GM12878 (cell line): ENCODE measurements at regions not wholly inside any gene's neighbourhood (a gene's known extent, or its start where the extent isn't known, plus 50 kb on each side); places are given as distances from the start of the nearest gene placed in this dataset.

Source experiments
- ATAC-seq: fragments of 200-7000 bp; cut with Tn5 transposase; 3 replicates; pipeline ENCODE4 v1.9.1; 2020; ENCODE audit warnings: mild to moderate bottlenecking, moderate library complexity
- BruUV-seq: library from RNA; stranded (reverse); fragments of 400-500 nt; replicated peaks from 2 replicates; lab custom pipeline; 2021; lab: Mats Ljungman, UMichigan
- CTCF ChIA-PET: fragments of 300-600 bp; sonication (Branson Sonifier 250); formaldehyde crosslinking; extraction: SDS; loops from one replicate; lab custom pipeline; 2021; ENCODE audit warnings: inconsistent platforms; lab: Yijun Ruan, JAX
- POLR2A ChIA-PET: fragments of 350-600 bp; formaldehyde crosslinking; extraction: SDS; loops from one replicate; lab custom pipeline; 2021; ENCODE audit warnings: inconsistent platforms; lab: Charles Lee
- RAD21 ChIA-PET: fragments of 300-600 bp; sonication (Branson Sonifier 250); formaldehyde crosslinking; loops from one replicate; lab custom pipeline; 2023; ENCODE audit warnings: antibody characterized with exemption; ENCODE audit not compliant: unreplicated experiment; lab: Charles Lee
- SMC1A ChIA-PET: fragments of 300-600 bp; sonication (Branson Sonifier 250); formaldehyde crosslinking; loops from one replicate; lab custom pipeline; 2023; ENCODE audit not compliant: unreplicated experiment, uncharacterized antibody; lab: Charles Lee
- DNase-seq: peaks from one replicate; pipeline ENCODE4 v3.0.0-alpha.2; 2011; ENCODE audit warnings: low read depth, low spot score
- FAIRE-seq: peaks from 3 replicates; lab custom pipeline; 2011; peaks lifted over from hg19 to GRCh38; lab: Jason Lieb, UNC
- H2AFZ ChIP-seq: 2 replicates; pipeline ENCODE4 v1.6.0; 2011; ENCODE audit warnings: low read depth, low read length, control low read depth; ENCODE audit not compliant: control insufficient read depth
- H3K27ac ChIP-seq: 2 replicates; pipeline ENCODE4 v1.5.1; 2011; ENCODE audit warnings: control low read depth; ENCODE audit not compliant: control insufficient read depth, insufficient read depth
- H3K27me3 ChIP-seq, 2 experiments: replicated peaks in 1 of 2; 2 replicates each; pipeline versions ENCODE4 v1.6.0 to v1.6.1; 2011; ENCODE audit warnings: low read length in 1 of 2; ENCODE audit not compliant: control insufficient read depth in 2 of 2, insufficient read depth in 2 of 2
- H3K36me3 ChIP-seq, 2 experiments: 2 replicates each; pipeline ENCODE4 v1.5.1; 2011; ENCODE audit warnings: low read length in 1 of 2; ENCODE audit not compliant: control insufficient read depth in 2 of 2, insufficient read depth in 2 of 2
- H3K4me1 ChIP-seq: 2 replicates; pipeline ENCODE4 v1.6.1; 2011; ENCODE audit warnings: mild to moderate bottlenecking, low read length, moderate library complexity, mixed read lengths; ENCODE audit not compliant: control insufficient read depth, insufficient read depth
- H3K4me2 ChIP-seq: 2 replicates; pipeline ENCODE4 v1.6.0; 2011; ENCODE audit warnings: control low read depth; ENCODE audit not compliant: control insufficient read depth, insufficient read depth
- H3K4me3 ChIP-seq: fragments of 200-600 bp; sonication (generic); 2 replicates; pipeline ENCODE4 v1.5.1; 2016
- H3K79me2 ChIP-seq: 2 replicates; pipeline ENCODE4 v1.6.0; 2011; ENCODE audit warnings: low read length; ENCODE audit not compliant: control insufficient read depth, insufficient read depth
- H3K9ac ChIP-seq: 2 replicates; pipeline ENCODE4 v1.8.0; 2011; ENCODE audit warnings: low read length, control low read depth, mixed read lengths; ENCODE audit not compliant: control insufficient read depth, insufficient read depth
- H3K9me3 ChIP-seq: replicated peaks from 3 replicates; pipeline ENCODE4 v1.5.1; 2011; ENCODE audit warnings: mild to moderate bottlenecking, low read length; ENCODE audit not compliant: control insufficient read depth, insufficient read depth
- H4K20me1 ChIP-seq: 2 replicates; pipeline ENCODE4 v1.6.0; 2011; ENCODE audit not compliant: control insufficient read depth, insufficient read depth
- CREB1 ChIP-seq: IDR thresholded peaks from 2 replicates; pipeline ENCODE4 v1.6.1; 2012; ENCODE audit warnings: low read depth, mild to moderate bottlenecking, inconsistent platforms
- GABPA ChIP-seq: IDR thresholded peaks from 2 replicates; pipeline ENCODE4 v1.6.1; 2014; ENCODE audit warnings: antibody characterized with exemption, low read depth, mild to moderate bottlenecking, inconsistent platforms
- IKZF2 ChIP-seq, 2 experiments: fragments of 450-650 bp; IDR thresholded peaks; 2 replicates each; pipeline ENCODE4 v1.6.1; 2017; ENCODE audit warnings: mild to moderate bottlenecking in 2 of 2, moderate library complexity in 2 of 2
- PML ChIP-seq: IDR thresholded peaks from 2 replicates; pipeline ENCODE4 v1.6.1; 2012; ENCODE audit warnings: low read length, inconsistent platforms
- POU2F2 ChIP-seq: IDR thresholded peaks from 3 replicates; pipeline ENCODE4 v1.6.1; 2011; ENCODE audit warnings: low read depth, mild to moderate bottlenecking, low read length, borderline replicate concordance
- RAD51 ChIP-seq: fragments of 450-650 bp; IDR thresholded peaks from 2 replicates; pipeline ENCODE4 v1.6.1; 2016; ENCODE audit warnings: moderate library complexity, mild to moderate bottlenecking, inconsistent platforms
- RELA ChIP-seq: fragments of 450-650 bp; IDR thresholded peaks from 2 replicates; pipeline ENCODE4 v1.8.0; 2014; ENCODE audit warnings: borderline replicate concordance; ENCODE audit not compliant: partially characterized antibody
- ZBTB33 ChIP-seq: fragments of 450-650 bp; IDR thresholded peaks from 2 replicates; pipeline ENCODE4 v1.6.1; 2017; ENCODE audit warnings: mild to moderate bottlenecking
- WGBS: methylation state at CpG from one replicate; pipeline ENCODE4 v1.1.6; 2016; ENCODE audit warnings: low lambda C conversion rate; ENCODE audit not compliant: insufficient replicate concordance, insufficient coverage; ENCODE audit errors: missing lambda C conversion rate; 5-methylcytosine and 5-hydroxymethylcytosine counted together
- in situ Hi-C: fragments of 300-500 bp; cut with MboI; formaldehyde crosslinking; loops from 9 replicates; pipeline ENCODE4 v1.14.3; 2018; ENCODE audit warnings: mixed read lengths
- intact Hi-C: fragments of 100-400 bp; cut with micrococcal nuclease; formaldehyde crosslinking; loops from one replicate; pipeline ENCODE4 v1.14.2; 2022; ENCODE audit not compliant: unreplicated experiment
- TF ChIP-seq, protein P1 (sequence below): IDR thresholded peaks from 2 replicates; pipeline ENCODE4 v1.6.1; 2011; ENCODE audit warnings: low read depth, low read length, improper control_type of control experiment, borderline replicate concordance

DNA sequence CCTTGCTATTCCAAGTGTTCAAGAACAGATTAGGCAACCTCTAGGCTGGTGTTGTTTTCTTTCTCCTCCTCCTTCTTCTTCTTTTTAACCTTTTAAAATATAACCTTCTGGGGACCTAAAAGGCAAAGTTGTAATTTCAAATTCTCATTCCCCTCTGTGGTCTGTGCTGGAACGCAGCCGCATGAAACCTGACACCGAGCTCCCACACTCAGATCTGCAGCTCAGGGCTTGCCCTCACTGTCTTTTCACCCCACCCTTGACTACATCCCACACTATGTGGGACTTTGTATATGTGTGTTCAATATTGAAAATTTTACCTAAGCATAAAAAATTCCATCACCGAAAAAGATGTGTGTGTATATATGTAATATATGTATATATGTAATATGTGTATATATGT lies 62.0 kb upstream of the ARHGAP42 start:
- H3K4me3 ChIP-seq = no peak overlapping the region
- no peak overlapping the region for H2AFZ ChIP-seq
- FAIRE-seq (no peak), ATAC-seq (no peak), DNase-seq (no peak)
- no peak overlapping the region for H3K9ac ChIP-seq
- H3K4me1 ChIP-seq = no peaks in the 10 kb centered on the region
- no peak for TF ChIP-seq POU2F2
- TF ChIP-seq RAD51 = no peak
- TF ChIP-seq RELA = no peak
- TF ChIP-seq PML = no peak
- TF ChIP-seq CREB1 = no peak
- no peak for TF ChIP-seq IKZF2 (IDR thresholded peaks at IDR 0.05)
- TF ChIP-seq, protein P1, sequence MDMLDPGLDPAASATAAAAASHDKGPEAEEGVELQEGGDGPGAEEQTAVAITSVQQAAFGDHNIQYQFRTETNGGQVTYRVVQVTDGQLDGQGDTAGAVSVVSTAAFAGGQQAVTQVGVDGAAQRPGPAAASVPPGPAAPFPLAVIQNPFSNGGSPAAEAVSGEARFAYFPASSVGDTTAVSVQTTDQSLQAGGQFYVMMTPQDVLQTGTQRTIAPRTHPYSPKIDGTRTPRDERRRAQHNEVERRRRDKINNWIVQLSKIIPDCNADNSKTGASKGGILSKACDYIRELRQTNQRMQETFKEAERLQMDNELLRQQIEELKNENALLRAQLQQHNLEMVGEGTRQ = no peak
- no peak for TF ChIP-seq GABPA
- no peak for TF ChIP-seq ZBTB33
- ChIA-PET RAD21 (no interaction called here), CTCF (no interaction called here), POLR2A (no interaction called here), SMC1A (no interaction called here)
- H3K4me2 ChIP-seq = no peak overlapping the region
- no peaks in the 10 kb centered on the region for H3K36me3 ChIP-seq
- H3K27me3 ChIP-seq = no peaks in the 10 kb centered on the region
- in situ Hi-C loops = no loop called here
- no peaks in the 10 kb centered on the region for H3K79me2 ChIP-seq
- no peak overlapping the region for H3K27ac ChIP-seq
- H3K9me3 ChIP-seq = peaks cover 1% of the 10 kb centered on the region; the same call in 1 of the 3 replicates
- 77% methylated on average over 4 of the region's 4 CpGs for WGBS
- no peaks in the 10 kb centered on the region for H4K20me1 ChIP-seq
- no TSS peak for BruUV-seq
- intact Hi-C loops = no loop called here
